ENCODE measurements at regions not wholly inside any gene's neighbourhood (a gene's known extent, or its start where the extent isn't known, plus 50 kb on each side); places are given as distances from the start of the nearest gene placed in this dataset.

DNA sequence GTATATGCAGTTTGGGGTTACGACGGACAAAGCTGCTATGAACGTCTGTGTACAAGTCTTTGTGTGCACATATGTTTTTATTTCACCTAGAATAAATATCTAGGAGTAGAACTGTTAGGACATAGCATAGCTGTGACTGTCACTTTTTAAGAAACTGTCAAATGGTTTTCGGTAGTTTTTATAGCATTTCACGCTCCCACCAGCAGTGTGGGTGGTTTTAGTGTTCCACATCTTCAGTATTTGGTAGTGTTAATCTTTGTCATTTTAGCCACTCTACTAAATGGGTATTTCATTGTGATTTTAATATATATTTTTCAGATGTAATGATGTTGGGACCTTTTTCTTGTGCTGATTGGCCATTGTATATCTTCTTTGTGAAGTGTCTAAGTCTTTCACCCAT lies 109.1 kb upstream of the BCAT1 start:
- peak overlapping the region; percentile 99; the same call in 1 of the 2 replicates for H3K4me3 ChIP-seq (ENCODE audit: low read length)
- no peak for TF ChIP-seq ZNF274 (IDR thresholded peaks at IDR 0.05; ENCODE audit: low read depth, low read length)

GRCh38 chr12:25056486-25057130 lies 107.7 kb upstream of the BCAT1 start:
- H3K4me3 ChIP-seq (ENCODE audit: low read length), result peak overlapping the region; percentile 99
- no peak for TF ChIP-seq ZNF274 (IDR thresholded peaks at IDR 0.05; ENCODE audit: low read depth, low read length)

GRCh38 chr12:25056011-25056410 lies 107.1 kb upstream of the BCAT1 start:
- no peak for TF ChIP-seq ZNF274 (IDR thresholded peaks at IDR 0.05; ENCODE audit: low read depth, low read length)
- H3K4me3 ChIP-seq (ENCODE audit: low read length), result peak overlapping the region; percentile 99

GRCh38 chr12:25054783-25055144 lies 105.9 kb upstream of the BCAT1 start:
- no peak for TF ChIP-seq ZNF274 (IDR thresholded peaks at IDR 0.05; ENCODE audit: low read depth, low read length)
- H3K4me3 ChIP-seq (ENCODE audit: low read length), result peak overlapping the region; percentile 99

DNA sequence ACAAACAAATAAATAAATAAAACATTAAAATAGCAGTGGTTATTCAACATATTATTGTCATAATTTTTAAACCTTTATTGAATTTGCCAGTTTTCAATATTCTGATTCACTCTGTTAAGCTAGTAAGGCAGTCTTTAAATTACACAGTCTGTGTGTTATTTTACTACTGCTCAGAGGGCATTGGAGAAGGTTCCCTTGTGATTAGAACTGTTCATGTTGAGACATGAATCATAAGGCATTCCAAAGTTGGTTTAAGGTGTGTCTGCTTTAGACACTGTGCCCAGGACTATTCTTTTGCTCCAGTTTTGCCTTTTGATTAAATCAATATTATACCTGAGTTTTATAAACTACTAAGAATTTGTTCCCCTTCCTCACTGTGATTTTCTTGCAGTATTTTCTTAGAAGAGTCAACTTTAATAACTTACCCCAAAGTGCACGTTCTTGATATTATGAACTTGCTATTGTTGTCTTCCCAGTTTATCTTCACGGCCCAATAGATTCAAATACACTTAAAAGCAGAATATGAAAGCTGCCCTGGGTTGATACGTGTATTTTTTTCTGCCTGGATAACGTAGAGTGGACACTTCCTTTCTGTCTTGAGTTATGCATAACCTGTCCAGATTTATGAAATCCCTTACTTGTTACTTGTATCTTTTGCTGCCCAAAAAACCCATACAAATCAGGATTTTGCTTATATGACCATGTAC lies 105.3 kb upstream of the BCAT1 start:
- peak overlapping the region; percentile 99 for H3K4me3 ChIP-seq (ENCODE audit: low read length)
- TF ChIP-seq ZNF274 (IDR thresholded peaks at IDR 0.05; ENCODE audit: low read depth, low read length), result no peak

- peak overlapping the region; percentile 99 for H3K4me3 ChIP-seq (ENCODE audit: low read length)
- no peak for TF ChIP-seq ZNF274 (IDR thresholded peaks at IDR 0.05; ENCODE audit: low read depth, low read length)
Observed at GRCh38 chr12:25052914-25053211, 104.0 kb upstream of the BCAT1 start.

- H3K4me3 ChIP-seq (ENCODE audit: low read length), result peak overlapping the region; percentile 99
- TF ChIP-seq ZNF274 (IDR thresholded peaks at IDR 0.05; ENCODE audit: low read depth, low read length), result no peak
Observed at GRCh38 chr12:25052196-25052913, 103.5 kb upstream of the BCAT1 start.

GRCh38 chr12:25051656-25052195 lies 102.8 kb upstream of the BCAT1 start:
- no peak for TF ChIP-seq ZNF274 (IDR thresholded peaks at IDR 0.05; ENCODE audit: low read depth, low read length)

DNA sequence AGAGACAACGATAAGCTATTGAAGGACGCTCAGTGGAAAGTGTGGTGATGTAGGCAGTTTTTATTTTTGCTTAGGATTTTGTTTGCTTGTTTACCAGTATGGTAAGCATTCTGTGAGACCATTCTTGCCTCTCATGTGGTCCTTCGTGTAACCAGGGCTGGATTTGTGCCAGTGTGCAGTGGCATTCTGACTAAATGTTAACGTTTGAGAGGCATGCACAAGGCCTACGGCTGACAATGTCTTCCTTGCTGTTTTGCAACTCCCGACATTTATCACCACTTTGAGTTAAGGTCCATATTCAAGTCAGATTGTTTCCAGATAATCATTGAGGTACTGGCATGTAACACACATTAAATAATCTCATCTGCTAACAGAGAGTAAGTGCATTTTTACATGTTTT lies 102.3 kb upstream of the BCAT1 start:
- peak overlapping the region; percentile 99; the same call in 1 of the 2 replicates for H3K4me3 ChIP-seq (ENCODE audit: low read length)
- no peak for TF ChIP-seq ZNF274 (IDR thresholded peaks at IDR 0.05; ENCODE audit: low read depth, low read length)

More at GRCh38 chr12:25051656-25052195, 102.8 kb upstream of the BCAT1 start:
- H3K4me3 ChIP-seq (ENCODE audit: low read length), result peak overlapping the region; percentile 99

DNA sequence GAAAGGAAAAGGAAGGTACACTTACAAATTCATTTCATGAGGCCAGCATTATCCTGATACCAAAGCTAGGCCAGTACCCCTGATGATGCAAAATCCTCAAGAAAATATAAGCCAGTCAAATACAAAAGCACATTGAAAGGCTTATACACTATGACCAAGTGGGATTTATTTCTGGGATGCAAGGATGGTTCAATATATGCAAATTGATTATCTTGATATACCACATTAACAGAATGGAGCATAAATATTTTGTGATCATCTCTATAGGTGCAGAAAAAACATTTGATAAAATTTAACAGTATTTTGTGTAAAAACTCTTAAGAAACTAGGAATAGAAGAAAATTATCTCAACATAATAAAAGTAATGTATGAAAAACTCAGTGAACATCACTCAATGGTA lies 97.0 kb upstream of the BCAT1 start:
- H3K4me3 ChIP-seq (ENCODE audit: low read length), result no peak overlapping the region
- TF ChIP-seq ZNF274 (IDR thresholded peaks at IDR 0.05; ENCODE audit: low read depth, low read length), result no peak

DNA sequence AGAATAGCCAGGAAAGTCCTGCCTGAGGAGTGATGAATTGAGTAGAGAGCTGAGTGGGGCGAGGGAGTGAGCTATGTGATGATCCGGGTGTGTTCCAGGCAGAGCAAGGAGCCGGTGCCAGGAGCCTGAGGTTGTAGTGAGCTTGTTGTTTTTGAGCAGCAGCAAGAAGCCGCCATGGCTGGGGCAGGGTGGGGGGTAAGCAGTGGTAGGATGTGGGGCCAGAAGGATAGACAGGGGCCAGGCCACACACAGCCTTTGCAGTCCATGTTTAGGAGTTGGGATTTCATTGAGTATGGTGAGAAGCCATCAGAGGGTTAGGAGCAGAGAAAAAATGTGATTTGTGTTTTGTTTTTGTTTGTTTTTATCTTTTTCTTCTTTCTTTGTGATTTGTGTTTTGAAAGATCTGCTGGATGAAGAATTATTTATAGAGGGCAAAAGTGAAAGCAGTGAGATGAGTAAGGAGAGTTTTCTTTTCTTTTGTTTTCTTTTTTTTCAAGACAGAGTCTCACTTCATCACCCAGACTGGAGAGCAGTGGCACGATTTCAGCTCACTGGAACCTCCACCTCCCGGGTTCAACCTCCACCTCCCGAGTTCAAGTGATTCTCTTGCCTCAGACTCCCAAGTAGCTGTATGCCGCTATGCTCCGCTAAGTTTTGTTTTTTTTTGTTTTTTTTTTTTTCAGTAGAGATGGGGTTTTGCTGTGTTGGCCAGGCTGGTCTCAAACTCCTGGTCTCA lies 92.3 kb upstream of the BCAT1 start:
- TF ChIP-seq ZNF274 (IDR thresholded peaks at IDR 0.05; ENCODE audit: low read depth, low read length), result no peak

GRCh38 chr12:25040593-25040992 lies 91.7 kb upstream of the BCAT1 start:
- TF ChIP-seq ZNF274 (IDR thresholded peaks at IDR 0.05; ENCODE audit: low read depth, low read length), result no peak
- H3K4me3 ChIP-seq (ENCODE audit: low read length), result no peak overlapping the region

More for the DNA sequence above, 92.3 kb upstream of the BCAT1 start:
- H3K4me3 ChIP-seq (ENCODE audit: low read length), result no peak overlapping the region; the same call in 1 of the 2 replicates

- no peak for TF ChIP-seq ZNF274 (IDR thresholded peaks at IDR 0.05; ENCODE audit: low read depth, low read length)
- H3K4me3 ChIP-seq (ENCODE audit: low read length), result no peak overlapping the region
Observed at GRCh38 chr12:25034676-25035075, 85.8 kb upstream of the BCAT1 start.

GRCh38 chr12:25025951-25026490 lies 77.1 kb upstream of the BCAT1 start:
- TF ChIP-seq ZNF274 (IDR thresholded peaks at IDR 0.05; ENCODE audit: low read depth, low read length), result no peak
- H3K4me3 ChIP-seq (ENCODE audit: low read length), result no peak overlapping the region

Data from GM08714 (cell line).